ENCODE measurements at regions not wholly inside any gene's neighbourhood (a gene's known extent, or its start where the extent isn't known, plus 50 kb on each side); places are given as distances from the start of the nearest gene placed in this dataset.

- no peak for DNase-seq (ENCODE audit: low spot score)
These were observed 664.3 kb downstream of the BRD1 start for GRCh38 chr22:49163258-49163959.

DNA sequence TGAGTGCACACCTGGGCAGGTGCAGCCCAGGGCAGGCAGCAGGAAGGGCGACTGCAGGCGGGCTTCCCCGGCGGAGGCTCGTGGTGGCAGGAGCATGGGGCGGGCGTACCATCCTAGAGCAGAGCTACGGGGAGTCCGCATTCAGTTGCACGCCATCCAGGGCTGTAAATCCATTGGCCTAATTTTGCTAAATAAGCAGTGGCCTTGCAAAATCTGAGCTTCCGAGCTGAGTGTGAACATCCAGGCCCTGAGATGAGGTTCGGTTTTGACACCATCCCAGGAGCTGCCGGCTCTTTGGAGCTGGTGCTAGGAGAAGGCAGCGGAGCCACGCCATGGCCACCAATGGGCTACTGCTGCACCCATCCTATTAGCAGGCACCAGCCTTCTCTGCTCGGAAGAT, 664.8 kb downstream of the BRD1 start:
- TF ChIP-seq, protein P1, sequence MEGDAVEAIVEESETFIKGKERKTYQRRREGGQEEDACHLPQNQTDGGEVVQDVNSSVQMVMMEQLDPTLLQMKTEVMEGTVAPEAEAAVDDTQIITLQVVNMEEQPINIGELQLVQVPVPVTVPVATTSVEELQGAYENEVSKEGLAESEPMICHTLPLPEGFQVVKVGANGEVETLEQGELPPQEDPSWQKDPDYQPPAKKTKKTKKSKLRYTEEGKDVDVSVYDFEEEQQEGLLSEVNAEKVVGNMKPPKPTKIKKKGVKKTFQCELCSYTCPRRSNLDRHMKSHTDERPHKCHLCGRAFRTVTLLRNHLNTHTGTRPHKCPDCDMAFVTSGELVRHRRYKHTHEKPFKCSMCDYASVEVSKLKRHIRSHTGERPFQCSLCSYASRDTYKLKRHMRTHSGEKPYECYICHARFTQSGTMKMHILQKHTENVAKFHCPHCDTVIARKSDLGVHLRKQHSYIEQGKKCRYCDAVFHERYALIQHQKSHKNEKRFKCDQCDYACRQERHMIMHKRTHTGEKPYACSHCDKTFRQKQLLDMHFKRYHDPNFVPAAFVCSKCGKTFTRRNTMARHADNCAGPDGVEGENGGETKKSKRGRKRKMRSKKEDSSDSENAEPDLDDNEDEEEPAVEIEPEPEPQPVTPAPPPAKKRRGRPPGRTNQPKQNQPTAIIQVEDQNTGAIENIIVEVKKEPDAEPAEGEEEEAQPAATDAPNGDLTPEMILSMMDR (IDR thresholded peaks at IDR 0.05) = no peak
- ATAC-seq (ENCODE audit: low FRiP score) (no peak), DNase-seq (ENCODE audit: low spot score) (no peak)

More at GRCh38 chr22:49163258-49163959, 664.3 kb downstream of the BRD1 start:
- TF ChIP-seq, protein P1 (IDR thresholded peaks at IDR 0.05) = no peak
- ATAC-seq (ENCODE audit: low FRiP score) = no peak

GRCh38 chr22:49161002-49161850, 666.4 kb downstream of the BRD1 start:
- ATAC-seq (ENCODE audit: low FRiP score) (no peak), DNase-seq (ENCODE audit: low spot score) (no peak)
- TF ChIP-seq, protein P1 (IDR thresholded peaks at IDR 0.05) = no peak

DNA sequence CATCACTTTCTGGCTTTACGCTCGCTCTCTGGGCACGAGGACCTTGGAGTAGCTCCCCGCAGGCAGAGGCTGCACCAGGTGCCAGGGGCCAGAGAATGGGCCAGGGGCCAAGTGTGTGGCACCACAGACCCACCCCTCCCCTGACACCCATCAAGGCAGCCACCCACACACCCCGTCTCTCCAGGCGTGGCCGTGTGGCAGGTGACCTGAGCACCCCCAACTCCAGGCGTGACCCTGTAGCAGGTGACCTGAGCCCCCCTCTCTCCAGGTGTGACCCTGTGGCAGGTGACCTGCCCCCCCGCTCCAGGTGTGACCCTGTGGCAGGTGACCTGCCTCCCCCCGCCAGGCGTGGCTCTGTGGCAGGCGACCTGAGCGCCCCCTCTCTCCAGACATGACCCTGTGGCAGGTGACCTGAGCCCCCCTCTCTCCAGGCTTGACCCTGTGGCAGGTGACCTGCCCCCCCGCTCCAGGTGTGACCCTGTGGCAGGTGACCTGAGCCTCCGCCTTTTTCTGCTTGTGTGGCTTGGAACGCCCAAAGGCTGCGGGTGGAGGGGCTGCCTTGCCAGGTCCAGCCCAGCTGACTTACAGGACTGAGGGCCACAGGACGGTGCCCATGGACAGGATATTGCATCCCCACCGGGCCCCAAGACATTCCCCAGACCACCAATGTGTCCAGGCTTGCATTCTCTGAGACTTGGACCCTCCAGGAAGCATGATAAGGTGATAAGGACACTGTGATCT, 667.2 kb downstream of the BRD1 start:
- DNase-seq (ENCODE audit: low spot score) (no peak), ATAC-seq (ENCODE audit: low FRiP score) (no peak)
- TF ChIP-seq, protein P1 (IDR thresholded peaks at IDR 0.05) = no peak

DNA sequence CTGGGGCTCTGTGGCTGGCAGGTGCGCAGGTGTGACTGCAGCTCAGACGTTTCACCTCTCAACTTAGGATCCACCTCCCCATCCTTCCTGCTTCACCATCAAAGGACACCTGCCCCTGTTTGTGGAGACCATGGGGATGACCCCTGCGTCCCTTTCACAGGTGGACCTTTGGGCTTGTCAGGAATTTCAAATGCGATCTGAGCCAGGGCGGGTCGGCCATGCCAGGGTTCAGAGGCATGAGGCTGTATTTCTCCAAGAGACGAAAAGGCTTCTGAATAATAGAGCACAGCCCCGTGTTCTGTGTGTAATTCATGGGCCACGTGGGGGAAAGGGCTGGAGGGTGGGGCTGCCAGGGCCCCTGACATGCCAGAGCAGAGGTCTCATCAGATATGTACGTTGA, 668.0 kb downstream of the BRD1 start:
- no peak for ATAC-seq (ENCODE audit: low FRiP score)
- no peak for DNase-seq (ENCODE audit: low spot score)
- TF ChIP-seq, protein P1 (IDR thresholded peaks at IDR 0.05) = no peak

GRCh38 chr22:49158741-49159564, 668.7 kb downstream of the BRD1 start:
- TF ChIP-seq, protein P1 (IDR thresholded peaks at IDR 0.05) = no peak
- DNase-seq (ENCODE audit: low spot score) (no peak), ATAC-seq (ENCODE audit: low FRiP score) (no peak)

All from omental fat pad (tissue), 3 donors.